NCI-H524 (cell line): ENCODE measurements at regions not wholly inside any gene's neighbourhood (a gene's known extent, or its start where the extent isn't known, plus 50 kb on each side); places are given as distances from the start of the nearest gene placed in this dataset.
"Not testable (repeated sequence)": the region's sequence is repeated elsewhere in the genome, so short reads cannot be mapped to it uniquely, and the experiment has no call there.

Experiments used
- DNase-seq, 2 experiments: peaks; one replicate each; lab custom pipeline; 2025; lab: John Stamatoyannopoulos, UW

DNA sequence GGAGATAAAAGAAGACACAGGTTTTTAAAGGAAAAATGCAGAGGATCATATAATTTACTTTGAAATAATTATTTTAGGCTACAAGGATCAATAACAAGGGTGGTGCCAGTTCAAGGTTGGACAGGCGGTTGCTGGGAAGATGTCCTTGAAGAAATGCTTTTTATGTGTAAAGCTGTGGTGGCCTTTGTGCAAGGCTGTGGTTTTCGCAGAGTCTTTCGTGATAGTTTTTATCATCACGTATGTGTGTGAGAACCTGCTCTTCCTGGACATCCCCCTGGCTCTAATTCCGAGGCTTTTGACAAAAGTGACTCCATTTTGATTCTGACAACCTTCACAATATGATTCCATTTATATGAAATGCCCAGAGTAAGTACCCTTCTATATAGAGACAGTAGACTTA, 85.8 kb upstream of the COG2 start:
- no peak for DNase-seq

DNA sequence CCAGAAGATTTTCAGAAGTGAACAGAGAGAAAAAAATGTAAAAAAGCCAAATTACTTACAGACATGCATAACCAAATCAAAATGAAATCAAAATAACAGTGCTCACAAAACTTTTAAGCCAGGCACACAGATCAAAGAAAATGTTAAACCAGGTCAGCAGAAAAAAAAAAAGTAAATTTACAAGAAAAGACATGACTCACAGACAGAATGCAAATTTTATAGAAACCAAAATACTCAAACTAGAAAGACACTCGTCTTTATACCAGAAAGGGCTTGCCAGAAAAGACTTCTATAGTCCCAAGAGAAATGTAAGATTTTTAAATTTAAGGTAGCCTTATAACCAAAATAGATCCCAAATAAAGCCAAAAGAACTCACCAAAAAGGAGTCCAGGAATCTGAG, 86.5 kb upstream of the COG2 start:
- DNase-seq: no peak

DNA sequence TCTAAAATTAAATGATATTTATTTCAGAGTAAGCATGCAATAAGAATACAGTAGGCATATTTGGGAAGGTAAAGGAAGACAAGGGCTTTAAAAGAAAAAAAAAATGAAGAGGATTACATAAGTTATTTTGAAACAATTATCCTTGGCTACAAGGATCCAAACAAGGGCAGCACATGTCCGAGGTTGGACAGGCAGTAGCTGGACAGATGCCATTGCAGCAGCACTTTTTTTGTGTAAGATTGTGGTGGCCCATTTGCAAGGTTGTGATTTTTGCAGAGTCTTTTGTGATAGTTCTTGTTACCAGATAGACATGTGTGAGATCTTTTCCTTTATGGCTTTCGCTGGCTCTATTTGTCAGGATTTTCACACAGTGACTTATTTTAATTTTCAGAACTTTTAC, 89.4 kb upstream of the COG2 start:
- DNase-seq: no peak

DNA sequence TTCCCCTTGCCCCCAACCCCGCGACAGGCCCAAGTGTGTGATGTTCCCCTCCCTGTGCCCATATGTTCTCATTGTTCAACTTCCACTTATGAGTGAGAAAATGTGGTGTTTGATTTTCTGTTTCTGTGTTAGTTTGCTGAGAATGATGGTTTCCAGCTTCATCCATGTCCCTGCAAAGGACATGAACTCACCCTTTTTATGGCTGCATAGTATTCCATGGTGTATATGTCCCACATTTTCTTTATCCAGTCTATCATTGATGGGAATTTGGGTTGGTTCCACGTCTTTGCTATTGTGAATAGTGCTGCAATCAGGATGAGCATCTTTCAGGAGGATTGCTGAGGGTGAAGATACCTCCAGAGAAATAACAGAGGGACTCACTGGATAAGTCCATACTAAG, 91.3 kb upstream of the COG2 start:
- not testable (repeated sequence) for DNase-seq

DNA sequence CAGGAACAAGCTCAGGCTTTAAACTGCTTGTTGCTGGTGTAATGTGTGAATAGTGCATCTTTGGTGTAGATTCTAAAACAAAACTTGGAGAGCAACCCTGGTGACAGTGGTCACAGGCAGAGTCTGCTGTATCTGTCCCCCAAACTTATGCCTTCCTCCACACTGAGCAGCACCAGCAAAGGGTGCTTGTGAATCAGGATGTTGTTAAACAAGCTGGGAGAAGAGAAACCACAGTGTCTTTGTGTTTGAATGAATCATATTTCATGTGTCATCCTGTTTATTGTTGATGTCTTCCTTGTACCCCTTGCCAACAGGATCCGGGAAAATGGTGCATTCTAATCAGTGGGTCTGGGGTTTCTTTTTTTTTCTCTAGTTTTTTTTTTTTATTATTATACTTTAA, 91.9 kb upstream of the COG2 start:
- no peak for DNase-seq

DNA sequence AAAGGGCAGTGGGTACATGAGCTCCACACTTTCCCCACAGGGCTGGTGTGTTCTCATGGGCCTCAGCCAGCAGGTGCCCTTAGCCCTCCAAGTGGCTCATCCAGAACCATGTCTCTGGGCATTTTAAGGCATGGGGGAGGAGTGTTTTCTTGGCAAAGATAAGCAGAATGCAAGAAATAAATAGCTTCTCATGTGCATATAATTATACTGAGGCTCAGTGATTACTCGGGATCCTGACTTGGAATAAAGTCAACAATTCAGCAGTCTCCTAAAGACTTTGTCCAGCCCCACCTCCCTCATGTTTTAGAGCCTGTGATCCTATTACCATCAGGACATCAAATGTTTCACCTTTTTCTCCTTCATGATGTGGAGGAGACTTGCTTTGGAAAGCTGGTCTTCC, 92.7 kb upstream of the COG2 start:
- no peak for DNase-seq

DNA sequence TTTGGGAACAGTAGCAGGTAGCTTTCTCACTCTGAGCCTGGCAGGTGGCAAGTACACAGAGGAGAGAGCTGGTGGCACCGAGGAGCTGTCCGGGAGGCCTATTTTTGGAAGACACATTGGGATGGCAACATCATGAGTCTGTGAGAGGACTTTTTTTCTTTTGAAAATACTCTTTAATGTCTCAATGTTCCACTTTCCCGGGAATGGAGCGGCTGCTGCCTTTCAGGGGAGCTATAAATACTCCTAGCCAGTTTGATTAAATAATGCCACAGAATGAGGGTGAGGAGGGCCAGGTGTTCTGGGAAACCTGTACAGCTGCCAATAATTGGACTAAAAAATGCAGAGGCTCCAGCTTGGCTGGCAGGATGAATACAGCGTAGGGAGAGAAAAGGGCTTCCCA, 93.3 kb upstream of the COG2 start:
- peak in 1 of 2 experiments; percentile 32 for DNase-seq

DNA sequence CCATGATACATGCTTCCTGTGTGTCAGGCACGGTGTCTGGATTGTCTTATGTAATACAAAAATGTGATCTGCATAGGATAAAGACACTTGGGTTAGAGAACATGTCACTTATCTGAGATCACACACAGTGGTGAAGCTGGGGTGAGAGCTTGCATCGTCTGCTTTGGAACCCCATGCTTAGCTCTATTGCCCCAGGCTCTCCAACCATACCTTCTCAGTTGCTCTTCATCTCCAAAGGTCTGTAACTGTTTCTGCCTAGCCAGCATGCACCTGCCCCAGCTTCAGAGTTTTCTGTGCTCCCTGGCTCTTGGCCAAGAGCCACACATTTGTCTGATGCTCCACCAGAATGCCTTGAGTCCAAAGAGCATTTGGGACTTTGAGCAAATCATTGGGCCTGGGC, 93.9 kb upstream of the COG2 start:
- DNase-seq: no peak

DNA sequence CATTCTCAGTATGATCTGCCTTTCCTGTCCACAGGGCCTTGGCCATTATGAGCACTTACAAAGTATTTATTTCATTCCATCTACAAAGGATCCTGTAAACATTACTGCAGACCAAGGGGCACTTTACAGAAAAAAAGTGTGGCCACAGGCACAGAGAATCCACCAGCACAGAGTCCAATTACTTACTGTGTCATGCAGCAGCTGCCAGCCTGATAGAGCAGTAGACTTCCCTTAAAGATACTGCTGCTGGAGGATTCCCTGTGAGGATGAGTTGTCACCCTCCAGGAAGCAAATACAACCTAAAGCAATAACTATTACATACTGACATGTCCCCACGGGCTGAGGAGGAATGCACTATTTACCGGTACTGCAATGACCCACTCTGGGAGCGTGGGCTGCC, 97.1 kb upstream of the COG2 start:
- no peak for DNase-seq

DNA sequence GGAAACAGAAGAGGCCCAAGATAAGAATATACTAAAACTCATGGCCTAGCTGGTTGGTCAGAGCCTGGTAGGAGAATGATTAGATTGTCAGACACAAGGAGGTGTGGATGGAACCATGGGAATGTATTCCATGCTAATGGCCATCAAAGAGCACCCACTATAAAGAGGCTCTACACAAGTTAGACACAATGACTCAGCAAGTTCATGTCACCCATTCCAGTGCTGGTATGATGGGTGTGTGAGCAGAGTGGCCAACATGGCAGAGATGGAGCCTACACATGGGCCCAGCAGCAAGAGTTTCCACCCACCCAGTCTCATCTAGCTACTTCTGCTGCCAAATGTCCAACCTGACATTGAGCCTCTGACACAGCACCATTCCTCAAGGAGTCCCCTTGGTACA, 97.5 kb upstream of the COG2 start:
- no peak for DNase-seq

DNA sequence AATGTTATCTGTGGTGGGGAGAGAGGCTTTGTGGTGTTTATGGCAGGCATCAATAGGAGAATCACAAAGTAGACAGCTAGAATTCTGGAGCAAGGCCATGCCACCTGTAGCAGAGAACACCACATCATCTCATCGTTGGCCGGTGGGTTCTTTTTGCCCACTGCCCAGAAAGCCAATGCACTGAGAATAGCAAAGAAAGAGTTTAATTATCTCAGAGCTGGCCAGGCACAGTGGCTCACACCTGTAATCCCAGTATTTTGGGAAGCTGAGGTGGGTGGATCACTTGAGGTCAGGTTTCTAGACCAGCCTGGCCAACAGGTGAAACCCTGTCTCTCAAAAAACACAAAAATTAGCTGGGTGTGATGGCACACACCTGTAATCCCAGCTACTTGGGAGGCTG, 99.2 kb upstream of the COG2 start:
- DNase-seq: no peak

DNA sequence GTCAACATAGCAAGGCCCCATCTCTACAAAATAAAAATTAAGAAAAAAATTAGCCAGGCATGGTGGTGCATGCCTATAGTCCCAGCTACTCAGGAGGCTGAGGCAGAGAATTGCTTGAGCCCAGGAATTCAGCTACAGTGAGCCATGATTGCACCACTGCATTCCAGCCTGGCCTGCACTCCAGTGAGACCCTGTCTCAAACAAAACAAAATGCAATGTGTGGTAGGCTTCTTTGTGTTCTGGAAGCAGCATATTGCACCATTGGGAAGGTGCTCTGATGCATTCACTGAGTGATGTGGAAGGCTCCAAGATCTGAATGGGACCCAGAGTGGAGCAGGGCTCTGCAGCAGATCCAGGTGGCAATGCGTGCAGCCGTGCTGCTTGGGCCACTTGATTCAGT, 99.6 kb upstream of the COG2 start:
- DNase-seq: no peak

DNA sequence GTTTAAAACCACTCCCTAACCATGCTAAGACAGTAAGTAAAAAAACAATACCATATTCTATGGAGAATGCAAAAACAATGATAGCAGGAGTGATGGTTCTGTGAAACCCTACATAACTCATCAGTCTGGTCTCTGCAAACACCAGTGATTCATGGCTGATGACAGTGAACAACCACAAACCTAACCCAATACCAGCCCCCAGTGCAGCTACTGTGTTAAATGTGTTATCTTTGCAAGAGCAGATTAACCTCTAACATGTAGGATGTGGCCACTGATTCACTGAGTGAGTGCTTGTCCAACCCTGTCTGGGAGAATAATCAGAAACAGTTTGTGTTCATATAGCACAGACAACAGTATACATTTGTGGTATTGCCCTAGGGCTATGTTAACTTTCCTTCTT, 100.2 kb upstream of the COG2 start:
- DNase-seq: no peak

DNA sequence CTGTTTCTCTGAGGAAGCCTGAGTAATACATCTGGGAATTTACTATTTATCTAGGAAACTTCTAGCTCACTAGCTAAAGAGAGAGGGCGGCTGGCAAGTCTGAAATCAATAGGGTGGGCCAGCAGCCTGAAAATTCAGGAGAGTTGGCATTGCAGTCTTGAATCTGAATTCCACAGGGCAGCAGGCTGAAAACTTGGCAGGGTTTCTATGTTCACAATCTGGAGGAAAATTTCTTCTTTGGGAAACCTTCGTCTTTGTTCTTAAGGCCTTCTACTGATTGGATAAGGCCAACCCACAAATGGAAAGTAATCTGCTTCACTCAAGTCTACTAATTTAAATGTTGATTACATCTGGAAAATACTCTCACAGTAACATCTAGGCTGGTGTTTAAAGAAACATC, 101.0 kb upstream of the COG2 start:
- no peak for DNase-seq

DNA sequence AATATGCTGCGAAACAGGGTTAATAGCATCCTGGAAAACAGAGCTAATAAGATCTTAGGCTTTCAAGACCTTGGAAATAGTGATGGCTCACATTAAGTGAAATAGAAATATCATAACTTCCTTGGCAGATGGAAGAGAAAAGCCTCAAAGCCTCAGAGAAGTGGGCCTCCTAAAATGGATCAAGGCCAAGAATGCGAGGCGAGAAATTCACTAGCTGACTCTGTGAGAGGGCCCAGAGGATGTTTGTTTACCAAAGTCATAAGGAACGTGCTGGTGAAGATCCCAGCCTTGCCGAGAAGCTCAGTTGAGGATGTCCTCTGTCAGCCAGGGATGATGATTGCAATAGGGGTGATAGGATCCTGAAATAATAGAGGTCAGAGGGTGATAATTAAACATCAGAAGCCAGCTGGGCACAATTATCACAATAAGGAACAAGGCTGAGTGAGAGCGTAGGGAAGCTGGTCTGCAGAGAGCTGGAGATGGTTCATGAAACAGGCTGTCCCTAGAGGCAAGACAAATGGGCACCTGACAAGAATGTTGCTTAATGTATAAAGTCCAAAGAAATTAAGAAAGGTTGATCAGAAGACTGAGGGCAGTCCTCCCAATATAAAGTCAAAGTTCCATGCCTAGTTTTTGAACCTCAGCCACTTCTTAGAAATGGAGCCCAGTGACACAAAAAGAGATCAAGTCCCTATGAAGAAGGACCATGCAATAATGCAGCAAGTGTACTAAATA, 101.7 kb upstream of the COG2 start:
- no peak for DNase-seq

DNA sequence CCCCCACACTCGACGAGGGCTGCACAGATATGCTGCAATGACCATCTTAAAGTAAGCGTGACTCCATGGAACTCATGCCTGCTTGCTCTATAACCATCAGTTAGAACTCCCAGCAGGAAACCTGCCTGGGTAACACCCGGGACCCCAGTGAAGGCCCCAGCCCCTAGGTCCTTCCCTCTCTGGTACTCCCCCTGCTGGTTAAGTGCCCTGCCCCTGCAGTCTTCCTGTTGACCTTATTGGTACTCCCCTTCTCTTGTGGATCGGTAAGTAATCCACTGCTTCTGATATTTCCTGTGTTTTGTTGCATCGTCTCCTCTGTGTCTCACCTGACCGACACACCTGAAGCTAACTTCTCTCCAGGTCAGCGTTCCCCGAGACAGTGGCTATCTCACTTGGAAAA, 104.8 kb upstream of the COG2 start:
- no peak for DNase-seq

DNA sequence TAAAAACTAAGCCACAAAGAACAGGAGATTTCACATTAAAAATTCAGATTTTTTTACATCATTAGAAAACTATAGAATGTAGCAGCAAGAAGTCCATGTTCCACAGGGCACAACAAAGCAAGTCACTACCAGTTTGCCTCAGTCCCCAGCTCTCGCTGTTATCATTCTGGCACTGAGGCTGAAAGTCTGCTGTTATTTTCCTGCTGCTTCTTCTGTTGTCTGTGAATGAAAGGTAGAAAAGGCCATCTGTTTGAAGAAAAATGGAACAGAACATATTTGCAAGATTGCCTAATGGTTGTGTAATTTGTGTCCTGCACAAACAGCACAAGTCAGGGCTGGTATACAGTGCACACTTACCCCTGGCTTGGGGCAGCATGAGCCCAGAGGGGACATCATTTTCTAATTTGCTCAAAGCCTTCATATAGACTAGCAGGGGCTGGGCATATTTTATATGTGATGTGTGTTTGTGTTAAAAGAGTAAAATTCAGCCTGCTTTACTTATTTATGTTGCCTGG, 105.6 kb upstream of the COG2 start:
- no peak for DNase-seq

DNA sequence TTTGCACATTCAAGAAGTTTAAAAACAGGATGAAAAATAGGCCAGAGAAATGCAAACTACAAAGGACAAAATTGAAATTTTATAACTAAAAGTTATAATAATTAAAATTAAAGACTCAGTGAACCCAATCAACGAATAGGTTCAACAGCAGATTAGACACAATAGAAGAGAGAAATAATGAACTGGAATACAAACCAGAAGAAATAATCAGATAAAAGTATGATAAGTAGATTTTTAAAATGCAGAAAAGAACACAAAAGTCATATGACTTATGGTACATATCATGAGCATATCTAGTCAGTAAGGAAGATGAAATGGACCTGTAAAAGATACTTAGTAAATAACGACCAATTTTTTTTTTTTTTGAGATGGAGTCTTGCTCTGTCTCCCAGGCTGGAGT, 108.1 kb upstream of the COG2 start:
- DNase-seq: no peak

DNA sequence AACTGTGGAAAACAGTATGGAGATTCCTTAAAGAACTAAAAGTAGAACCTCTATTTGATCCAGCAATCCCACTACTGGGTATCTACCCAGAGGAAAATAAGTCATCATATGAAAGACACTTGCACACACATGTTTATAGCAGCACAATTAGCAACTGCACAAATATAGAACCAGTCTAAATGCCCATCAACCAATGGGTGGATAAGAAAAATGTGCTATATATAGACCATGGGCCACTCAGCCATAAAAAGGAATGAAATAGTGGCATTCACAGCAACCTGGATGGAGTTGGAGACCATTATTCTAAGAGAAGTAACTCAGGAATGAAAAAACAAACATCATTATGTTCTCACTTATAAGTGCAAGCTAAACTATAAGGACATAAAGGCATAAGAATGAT, 105.0 kb upstream of the PGBD5 start:
- no peak for DNase-seq

DNA sequence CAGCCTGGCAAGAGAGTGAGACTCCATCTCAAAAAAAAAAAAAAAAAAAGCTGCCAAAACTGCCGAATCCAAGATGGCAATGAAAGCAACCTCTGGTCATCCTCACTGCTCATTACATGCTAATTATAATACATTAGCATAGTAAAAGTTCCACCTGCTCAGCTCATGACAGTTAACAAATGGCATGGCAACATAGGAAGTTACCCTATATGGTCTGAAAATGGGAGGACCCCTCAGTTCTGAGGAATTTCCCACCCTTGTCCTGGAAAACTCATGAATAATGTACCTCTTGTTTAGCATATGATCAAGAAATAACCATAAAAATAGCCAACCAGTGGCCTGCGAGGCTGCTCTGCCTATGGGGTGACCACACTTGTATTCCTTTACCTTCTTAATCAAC, 93.1 kb upstream of the PGBD5 start:
- no peak for DNase-seq

DNA sequence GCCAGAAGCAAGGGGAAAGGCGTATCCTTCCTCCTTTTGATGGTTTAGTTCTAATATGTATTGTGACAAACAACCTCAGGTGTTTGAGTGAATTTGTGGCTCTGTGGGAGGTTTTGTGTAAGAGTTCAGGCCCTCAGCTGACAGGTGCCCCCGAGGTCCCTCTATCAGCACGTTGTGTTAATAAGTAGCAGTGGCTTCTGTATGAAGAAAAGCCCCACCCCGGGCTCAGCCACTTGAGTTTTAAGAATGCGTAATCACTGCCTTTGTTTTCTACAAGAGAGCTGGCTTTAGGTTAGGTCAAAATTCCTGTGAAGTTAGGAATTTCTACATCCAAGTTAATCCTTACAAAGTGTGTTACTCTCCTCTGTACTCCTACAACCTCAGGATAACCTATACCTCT, 92.4 kb upstream of the PGBD5 start:
- DNase-seq: peak in 1 of 2 experiments; percentile 41

DNA sequence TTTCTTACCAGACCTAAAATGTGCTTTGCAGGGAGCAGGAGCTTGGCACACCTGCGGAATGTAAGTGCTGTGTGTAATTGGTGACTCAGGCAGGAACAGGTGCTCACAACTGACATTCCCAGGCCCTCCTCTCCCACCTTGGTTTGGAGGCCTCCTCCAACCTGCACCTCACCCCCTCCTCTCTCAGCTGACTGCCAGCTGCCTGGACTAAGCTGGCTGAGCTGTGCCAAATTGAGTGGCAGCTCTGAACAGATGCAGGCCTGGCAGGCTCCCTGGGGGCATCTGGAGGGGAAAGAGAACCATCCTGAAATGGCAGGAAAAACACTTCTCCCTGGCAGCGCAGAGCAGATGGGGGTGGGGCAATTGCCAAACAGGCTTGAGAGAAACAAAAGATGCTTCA, 91.7 kb upstream of the PGBD5 start:
- peak; percentile 72 to 91 for DNase-seq

DNA sequence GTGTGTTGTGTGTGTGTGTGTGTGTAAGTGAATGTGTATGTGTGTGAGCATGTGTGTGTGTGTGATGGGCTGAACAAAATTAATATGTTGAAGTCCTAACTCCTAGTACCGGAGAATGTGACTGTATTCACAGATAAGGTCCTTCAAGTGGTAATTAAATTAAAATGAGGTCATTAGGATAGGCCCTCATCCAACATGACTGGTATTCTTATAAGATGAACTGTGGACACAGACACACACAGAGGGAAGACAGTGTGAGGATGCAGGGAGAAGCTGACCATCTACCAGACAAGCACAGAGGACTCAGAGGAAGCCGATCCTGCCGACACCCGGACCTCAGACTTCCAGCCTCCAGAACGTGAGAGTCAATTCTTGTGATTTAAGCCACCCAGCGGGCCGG, 91.2 kb upstream of the PGBD5 start:
- peak in 1 of 2 experiments; percentile 28 for DNase-seq

DNA sequence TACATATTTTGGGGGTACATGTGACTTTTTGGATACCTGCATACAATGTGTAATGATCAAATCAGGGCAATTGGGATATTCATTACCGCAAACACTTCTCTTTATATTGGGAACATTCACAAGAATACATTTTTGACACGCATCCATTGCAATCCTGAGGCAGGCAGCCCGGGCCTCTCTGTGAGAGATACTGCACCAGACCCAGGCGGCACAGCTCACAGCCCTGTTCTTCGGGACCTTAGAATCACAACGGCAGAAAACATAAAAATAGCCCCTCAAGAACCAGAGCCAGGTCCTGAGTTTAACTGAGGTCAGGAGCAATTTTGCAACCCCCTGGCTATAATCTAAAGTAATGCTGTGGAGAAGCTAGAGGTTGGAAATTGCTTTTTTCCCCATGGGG, 90.8 kb upstream of the PGBD5 start:
- no peak for DNase-seq
